GM18867 (cell line): ENCODE measurements at regions not wholly inside any gene's neighbourhood (a gene's known extent, or its start where the extent isn't known, plus 50 kb on each side); places are given as distances from the start of the nearest gene placed in this dataset.

Source experiments
- ATAC-seq: cut with Tn5 transposase; IDR thresholded peaks from one replicate; pipeline ENCODE4 v1.9.1; 2021; ENCODE audit warnings: mild to moderate bottlenecking, moderate library complexity; ENCODE audit not compliant: unreplicated experiment

DNA sequence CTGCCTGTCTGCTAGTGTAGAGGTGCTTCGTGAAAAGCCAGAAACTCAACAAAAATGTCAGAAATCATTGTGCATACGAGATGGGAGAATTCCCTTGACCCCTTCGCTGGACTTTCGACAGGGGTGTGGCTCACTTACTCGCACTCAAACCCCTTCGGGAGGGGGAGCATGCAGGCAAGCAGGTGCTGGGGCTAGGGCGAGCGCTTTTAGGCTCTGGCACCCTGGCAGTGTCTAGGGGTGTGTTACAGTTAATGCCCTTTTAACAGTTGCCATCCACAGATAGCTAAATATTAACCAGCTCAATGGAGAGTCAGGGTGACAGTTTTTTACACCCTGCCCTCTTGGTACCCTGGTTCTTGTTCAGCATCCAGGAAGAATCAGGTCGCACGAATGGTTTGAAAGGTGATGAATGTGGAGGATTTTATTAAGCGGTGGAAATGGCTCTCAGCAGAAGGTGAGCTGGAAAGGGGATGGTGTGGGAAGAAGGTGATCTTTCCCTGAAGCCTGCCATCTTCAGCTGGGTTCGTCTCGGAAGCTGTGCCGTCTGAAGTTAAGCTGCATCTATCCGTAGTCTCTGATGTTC, 59.6 kb upstream of the SHANK2 start:
- no peak for ATAC-seq

DNA sequence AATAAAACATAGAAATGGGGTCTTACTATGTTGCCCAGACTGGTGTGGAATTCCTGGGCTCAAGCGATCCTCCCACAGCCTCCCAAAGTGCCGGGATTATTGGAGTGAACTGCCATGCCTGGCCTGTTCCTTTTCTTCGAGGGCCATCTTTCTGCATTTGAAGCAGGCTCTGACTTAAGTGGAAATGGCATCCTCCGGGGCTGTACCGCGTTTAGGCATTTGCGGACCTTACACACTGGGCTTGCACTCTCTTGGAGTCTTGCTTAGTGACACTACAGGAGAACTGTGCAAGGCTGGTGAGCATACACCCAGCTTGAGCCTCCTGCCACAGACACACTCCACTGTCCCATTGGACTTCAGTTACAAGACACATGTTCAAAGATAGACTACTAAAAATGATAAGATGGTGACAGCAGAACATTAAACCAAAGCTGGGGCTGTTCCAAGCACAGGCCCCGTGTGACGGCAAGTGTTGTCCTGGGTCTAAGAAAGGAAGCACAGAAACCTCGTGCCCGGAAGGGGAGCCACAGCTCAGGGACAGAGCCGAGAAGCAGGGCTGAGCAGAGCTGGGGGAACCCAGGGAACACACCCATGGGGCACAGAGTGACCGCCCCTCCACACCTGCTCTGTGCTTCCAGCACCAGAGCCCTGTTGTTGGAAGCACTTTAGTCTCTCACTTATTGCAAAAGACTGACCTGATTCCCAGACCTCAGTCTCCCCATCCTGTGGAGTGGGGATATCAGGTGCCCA, 59.0 kb upstream of the SHANK2 start:
- no peak for ATAC-seq

DNA sequence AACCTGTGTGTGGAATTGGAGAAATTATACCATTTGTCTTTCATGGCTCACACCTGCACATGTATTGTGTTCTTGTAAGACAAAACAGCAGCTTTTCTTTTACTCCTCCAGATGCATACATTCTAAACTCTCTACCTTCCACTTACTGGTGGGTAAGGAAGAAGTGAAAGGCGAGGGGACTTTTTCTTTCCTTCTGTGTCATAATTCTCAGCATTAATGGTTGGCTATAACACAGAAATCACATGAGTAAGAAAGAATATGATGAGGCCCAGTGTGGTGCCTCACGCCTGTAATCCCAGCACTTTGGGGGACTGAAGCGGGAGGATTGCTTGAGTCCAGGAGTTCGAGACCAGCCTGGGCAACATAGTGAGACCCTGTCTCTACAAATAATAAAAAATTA, 57.8 kb upstream of the SHANK2 start:
- ATAC-seq = no peak

DNA sequence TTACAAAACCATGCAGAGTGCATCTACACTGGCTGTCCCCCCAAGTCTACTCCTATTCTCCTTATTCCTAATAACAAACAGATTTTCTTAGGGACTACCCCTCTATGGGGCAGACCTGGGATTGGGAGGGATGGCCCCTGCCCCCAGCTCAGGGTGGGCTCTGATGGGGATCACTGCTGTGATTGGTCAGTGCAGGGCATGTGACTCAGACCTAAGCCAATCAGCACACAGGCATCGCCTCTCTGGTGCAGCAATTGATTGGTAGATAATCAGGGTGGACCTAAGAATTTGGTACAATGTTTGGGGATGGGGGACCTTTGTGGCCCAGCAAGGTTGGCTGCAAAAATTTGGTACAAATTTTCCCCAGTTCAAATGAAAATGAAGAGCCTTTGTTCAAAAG, 57.2 kb upstream of the SHANK2 start:
- no peak for ATAC-seq

DNA sequence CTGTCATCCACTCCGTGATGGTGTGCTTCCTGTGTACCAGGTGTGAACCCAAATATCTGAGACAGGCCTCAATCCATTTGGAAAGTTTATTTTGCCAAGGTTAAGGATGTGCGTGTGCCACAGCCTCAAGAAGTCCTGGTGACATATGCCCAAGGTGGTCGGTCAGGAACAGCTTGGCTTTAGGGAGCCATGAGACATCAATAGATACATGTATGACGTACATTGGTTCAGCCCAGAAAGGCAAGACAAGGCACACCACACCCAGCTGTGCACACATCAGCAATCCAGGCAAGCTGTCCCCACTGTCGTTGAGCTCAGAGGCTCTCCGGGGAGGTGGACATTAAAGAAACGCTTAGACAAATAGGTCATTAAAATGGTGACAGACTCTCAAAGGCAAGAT, 56.8 kb upstream of the SHANK2 start:
- no peak for ATAC-seq

DNA sequence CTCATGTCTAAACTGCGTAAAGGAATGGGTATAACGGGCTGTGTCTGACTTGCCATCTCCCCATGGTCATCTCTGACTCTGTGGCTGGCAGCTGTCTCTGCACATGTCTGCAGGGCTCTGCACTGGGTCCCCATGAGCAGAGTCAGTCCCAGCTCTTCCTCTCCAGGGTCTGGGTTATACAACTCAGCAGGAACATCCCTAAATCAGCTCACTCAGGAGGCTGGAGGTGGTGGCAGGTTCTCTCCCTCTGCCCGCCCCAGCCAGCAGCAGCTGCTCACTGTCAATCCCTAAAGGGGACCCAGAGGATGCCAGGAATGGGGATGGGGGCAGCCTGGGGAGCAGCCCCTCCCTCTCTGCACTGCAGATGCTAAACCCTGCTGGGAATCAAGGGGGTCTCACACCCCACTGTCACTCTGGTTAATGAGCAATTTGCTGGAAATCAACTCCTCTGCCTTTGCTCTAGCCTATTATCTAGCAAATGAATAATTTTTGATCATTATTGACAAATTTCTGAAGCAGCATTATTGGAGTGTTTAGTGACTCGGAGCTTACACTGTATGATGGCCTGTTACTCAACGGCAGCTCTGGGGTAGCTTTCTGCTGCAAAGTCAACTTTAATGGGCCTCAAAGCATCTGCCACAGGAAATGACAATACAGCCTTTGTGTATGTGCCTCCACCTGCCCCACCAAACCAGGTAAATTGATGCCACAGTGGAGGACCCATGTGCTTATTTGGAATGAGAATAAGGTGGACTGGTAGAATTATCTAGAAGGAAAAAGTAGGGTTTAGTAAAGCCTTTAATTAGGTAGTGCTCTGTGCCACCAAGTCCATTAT, 55.7 kb upstream of the SHANK2 start:
- no peak for ATAC-seq

DNA sequence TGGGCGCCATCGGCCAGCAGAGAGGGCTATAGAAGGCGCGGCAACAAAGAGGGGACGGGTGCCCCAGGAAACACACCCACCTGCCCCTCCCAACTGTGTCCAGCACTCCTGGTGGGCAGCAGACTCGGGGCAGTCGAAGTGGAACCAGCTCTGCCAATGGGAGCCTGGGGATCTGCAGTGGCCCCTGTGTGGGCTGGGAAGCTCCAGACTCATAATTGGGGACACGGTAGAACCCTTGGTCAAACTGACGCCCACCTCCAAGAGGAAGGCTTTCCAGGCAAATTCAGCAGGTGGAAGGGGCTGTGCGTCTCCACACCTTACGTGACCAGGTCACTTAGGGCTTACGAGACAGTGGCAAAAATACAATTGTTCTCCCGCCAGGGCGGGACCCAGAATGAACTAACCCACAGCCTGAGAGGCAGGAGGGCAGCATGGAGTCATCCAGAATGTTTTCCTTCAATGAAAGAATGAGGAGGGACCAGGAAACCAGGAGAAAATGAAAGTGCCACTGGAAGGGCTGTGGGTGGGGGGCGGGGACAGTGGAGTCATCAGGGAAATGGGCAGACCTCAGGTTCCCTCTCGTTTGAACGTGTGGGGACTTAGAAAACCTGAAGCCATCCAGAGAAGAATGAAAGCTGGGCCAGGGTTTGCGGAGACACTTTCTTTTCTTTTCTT, 53.2 kb upstream of the SHANK2 start:
- no peak for ATAC-seq

DNA sequence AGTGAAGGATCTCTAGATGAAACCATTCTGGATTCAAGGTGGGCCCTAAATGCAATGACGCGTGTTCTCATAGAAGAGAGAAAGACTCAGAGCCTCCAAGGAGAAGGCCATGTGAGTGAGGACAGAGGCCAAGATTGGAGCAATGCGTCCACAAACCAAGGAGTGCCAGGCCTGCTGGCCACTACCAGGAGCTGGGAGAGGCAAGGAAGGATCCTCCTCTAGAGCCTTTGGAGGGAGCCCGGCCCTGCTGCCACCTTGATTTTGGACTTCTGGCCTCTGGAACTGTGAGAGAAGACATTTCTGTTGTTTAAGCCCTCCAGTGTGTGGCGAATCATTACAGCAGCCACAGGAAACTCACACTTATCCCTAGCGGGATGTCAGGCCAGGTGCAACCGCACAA, 52.7 kb upstream of the SHANK2 start:
- no peak for ATAC-seq

DNA sequence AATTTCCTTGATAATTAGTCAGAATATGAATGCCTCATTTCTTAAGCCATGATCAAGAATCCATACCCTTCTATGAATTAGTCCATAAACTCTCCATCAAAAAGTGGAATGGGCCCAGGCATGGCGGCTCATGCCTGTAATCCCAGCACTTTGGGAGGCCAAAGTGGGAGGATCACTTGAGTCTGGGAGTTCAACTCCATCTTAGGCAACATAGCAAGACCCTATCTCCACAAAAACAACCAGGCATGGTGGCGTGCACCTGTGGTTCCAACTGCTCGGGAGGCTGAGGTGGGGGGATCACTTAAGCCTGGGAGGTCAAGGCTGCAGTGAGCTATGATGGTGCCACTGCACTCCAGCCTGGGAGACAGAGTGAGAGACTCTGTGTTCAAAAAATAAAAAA, 52.1 kb upstream of the SHANK2 start:
- no peak for ATAC-seq

DNA sequence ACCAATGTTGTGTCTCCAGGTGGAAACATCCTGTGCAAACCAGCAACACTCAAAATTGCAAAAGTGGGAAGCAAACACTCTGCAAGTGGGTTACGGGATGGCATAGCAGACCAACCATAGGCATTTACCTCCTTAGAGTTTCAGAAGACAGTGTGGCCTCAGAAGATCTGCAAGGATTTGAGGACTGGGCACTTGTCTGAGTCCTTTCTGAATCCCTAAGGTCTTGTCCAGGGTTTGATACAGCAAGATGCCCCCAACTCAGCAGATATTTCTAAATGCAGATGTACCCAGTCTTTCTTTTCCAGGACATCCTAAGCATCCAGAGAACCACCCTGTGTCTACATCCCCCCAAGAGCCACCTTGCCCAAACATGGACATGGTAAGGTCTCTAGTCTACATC, 51.7 kb upstream of the SHANK2 start:
- ATAC-seq = no peak

DNA sequence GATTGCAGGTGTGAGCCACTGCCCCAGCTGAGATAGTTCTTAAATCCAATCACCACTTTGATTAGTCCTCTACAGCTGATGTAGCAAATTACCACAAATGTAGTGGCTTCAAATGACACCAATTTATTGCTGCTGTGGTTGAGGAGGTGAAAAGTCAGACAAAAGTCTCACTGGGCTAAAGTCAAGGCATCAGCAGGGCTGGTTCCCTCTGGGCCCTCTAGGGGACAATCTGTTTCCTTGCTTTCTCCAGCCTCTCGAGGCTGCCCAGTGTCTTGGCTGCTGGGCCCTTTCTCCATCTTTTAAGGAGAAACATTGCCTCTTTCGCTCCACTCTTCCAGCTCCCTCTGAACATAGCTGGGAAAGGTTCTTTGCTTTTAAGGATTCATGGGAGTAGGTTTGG, 50.5 kb upstream of the SHANK2 start:
- no peak for ATAC-seq

DNA sequence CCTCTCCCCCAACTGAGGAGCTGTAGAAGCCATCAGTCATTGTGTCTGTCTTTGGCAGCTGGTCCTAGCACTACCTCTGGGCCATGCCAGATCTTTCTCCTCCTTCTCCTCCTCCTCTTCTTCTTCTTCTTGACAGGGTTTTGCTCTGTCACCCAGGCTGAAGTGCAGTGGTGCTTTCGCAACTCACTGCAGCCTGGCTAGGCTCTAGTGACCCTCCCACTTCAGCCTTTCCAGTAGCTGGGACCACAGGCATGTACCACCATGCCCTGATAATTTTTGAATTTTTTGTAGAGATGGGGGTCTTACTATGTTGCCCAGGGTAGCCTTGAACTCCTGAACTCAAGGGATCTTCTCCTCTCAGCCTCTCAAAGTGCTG, 50.1 kb upstream of the SHANK2 start:
- no peak for ATAC-seq
